K562 (cell line): ENCODE measurements at regions not wholly inside any gene's neighbourhood (a gene's known extent, or its start where the extent isn't known, plus 50 kb on each side); places are given as distances from the start of the nearest gene placed in this dataset.

Experiments used
- ARID4B ChIP-seq: sonication (generic); formaldehyde crosslinking; IDR thresholded peaks from 2 replicates; pipeline ENCODE4 v1.8.0; 2022; ENCODE audit warnings: mild to moderate bottlenecking, missing genetic modification reagents
- ATF3 ChIP-seq, 2 experiments: fragments of 450-650 bp in 1 of 2; sonication (generic) in 1 of 2; formaldehyde crosslinking in 1 of 2; IDR thresholded peaks in 1 of 2; conservative IDR thresholded peaks in 1 of 2; 2 replicates each; pipeline versions ENCODE4 v1.6.1 to v1.8.1; 2016 to 2023; ENCODE audit warnings: mild to moderate bottlenecking in 2 of 2, moderate library complexity in 2 of 2, inconsistent platforms in 1 of 2, missing genetic modification reagents in 1 of 2
- CHD1 ChIP-seq: fragments of 200-600 bp; sonication (generic); IDR thresholded peaks from one replicate; pipeline ENCODE4 v1.6.1; 2012; ENCODE audit warnings: mild to moderate bottlenecking, moderate library complexity, low read length, inconsistent platforms
- KAT8 ChIP-seq: fragments of 450-650 bp; IDR thresholded peaks from 2 replicates; pipeline ENCODE4 v1.6.1; 2016; ENCODE audit warnings: low read depth, mild to moderate bottlenecking
- TBL1XR1 ChIP-seq, 2 experiments: IDR thresholded peaks; 2 replicates each; pipeline ENCODE4 v1.6.1; 2012; ENCODE audit warnings: improper control_type of control experiment in 2 of 2, low read length in 2 of 2, mild to moderate bottlenecking in 1 of 2
- TF ChIP-seq, protein P1 (sequence below), 3 experiments: IDR thresholded peaks in 2 of 3; conservative IDR thresholded peaks in 1 of 3; 2 replicates each; pipeline ENCODE4 v1.5.1; 2011 to 2012; ENCODE audit warnings: low read length in 3 of 3, mild to moderate bottlenecking in 3 of 3, control low read depth in 2 of 3, improper control_type of control experiment in 1 of 3, inconsistent platforms in 1 of 3, low read depth in 1 of 3, mixed read lengths in 1 of 3, moderate library complexity in 1 of 3; ENCODE audit not compliant: insufficient read depth in 2 of 3
- TF ChIP-seq, protein P2 (sequence below): fragments of 450-650 bp; formaldehyde crosslinking; IDR thresholded peaks from 2 replicates; pipeline ENCODE4 v1.4.0; 2022; ENCODE audit warnings: missing genetic modification characterization

DNA sequence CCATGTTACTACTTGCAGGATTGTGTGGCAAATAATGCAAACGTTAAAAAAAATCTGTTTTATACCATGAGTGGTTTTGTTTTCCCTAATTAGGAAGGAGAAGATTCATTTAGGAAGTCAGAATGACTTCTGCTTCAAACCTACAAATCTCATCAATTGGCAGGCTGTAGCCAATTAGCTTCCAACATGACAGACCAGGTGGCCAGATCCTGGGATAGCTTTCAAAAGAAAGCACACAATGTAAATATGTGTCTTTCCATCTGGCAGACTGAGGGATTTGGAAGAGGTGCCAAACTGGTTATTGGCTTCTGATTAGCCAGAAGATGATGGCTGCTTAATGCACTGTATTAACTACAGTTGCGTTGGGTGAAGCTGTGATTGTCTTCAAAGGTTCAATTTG lies 432.8 kb downstream of the ANKRD50 start:
- TF ChIP-seq ATF3 (IDR thresholded peaks at IDR 0.05) = no peak
- no peak for TF ChIP-seq ATF3 (CRISPR knock-in tag; conservative IDR thresholded peaks at IDR 0.05)
- TF ChIP-seq TBL1XR1 (IDR thresholded peaks at IDR 0.05; ENCODE audit: low read length in 2 of 2) = no peak
- TF ChIP-seq ARID4B (CRISPR knock-in tag) = no peak
- TF ChIP-seq CHD1 = no peak
- TF ChIP-seq, protein P1, sequence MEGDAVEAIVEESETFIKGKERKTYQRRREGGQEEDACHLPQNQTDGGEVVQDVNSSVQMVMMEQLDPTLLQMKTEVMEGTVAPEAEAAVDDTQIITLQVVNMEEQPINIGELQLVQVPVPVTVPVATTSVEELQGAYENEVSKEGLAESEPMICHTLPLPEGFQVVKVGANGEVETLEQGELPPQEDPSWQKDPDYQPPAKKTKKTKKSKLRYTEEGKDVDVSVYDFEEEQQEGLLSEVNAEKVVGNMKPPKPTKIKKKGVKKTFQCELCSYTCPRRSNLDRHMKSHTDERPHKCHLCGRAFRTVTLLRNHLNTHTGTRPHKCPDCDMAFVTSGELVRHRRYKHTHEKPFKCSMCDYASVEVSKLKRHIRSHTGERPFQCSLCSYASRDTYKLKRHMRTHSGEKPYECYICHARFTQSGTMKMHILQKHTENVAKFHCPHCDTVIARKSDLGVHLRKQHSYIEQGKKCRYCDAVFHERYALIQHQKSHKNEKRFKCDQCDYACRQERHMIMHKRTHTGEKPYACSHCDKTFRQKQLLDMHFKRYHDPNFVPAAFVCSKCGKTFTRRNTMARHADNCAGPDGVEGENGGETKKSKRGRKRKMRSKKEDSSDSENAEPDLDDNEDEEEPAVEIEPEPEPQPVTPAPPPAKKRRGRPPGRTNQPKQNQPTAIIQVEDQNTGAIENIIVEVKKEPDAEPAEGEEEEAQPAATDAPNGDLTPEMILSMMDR (IDR thresholded peaks at IDR 0.05 in 2 of 3, conservative IDR thresholded peaks at IDR 0.05 in 1 of 3; ENCODE audit: insufficient read depth in 2 of 3, low read depth in 1 of 3, low read length in 3 of 3) = no peak
- no peak for TF ChIP-seq KAT8
- TF ChIP-seq, protein P2, sequence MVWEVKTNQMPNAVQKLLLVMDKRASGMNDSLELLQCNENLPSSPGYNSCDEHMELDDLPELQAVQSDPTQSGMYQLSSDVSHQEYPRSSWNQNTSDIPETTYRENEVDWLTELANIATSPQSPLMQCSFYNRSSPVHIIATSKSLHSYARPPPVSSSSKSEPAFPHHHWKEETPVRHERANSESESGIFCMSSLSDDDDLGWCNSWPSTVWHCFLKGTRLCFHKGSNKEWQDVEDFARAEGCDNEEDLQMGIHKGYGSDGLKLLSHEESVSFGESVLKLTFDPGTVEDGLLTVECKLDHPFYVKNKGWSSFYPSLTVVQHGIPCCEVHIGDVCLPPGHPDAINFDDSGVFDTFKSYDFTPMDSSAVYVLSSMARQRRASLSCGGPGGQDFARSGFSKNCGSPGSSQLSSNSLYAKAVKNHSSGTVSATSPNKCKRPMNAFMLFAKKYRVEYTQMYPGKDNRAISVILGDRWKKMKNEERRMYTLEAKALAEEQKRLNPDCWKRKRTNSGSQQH (CRISPR knock-in tag) = no peak
